MM.1S (cell line): ENCODE measurements at regions not wholly inside any gene's neighbourhood (a gene's known extent, or its start where the extent isn't known, plus 50 kb on each side); places are given as distances from the start of the nearest gene placed in this dataset.

ENCODE experiments used
- EZH2phosphoT487 ChIP-seq: fragments of 300-600 bp; sonication (generic); IDR thresholded peaks from 2 replicates; pipeline ENCODE4 v1.6.1; 2018; ENCODE audit warnings: antibody characterized with exemption, low read length
- TF ChIP-seq, protein P1 (sequence below): fragments of 300-600 bp; sonication (generic); IDR thresholded peaks from 2 replicates; pipeline ENCODE4 v1.5.1; 2016; ENCODE audit warnings: antibody characterized with exemption, low read length, mixed read lengths

DNA sequence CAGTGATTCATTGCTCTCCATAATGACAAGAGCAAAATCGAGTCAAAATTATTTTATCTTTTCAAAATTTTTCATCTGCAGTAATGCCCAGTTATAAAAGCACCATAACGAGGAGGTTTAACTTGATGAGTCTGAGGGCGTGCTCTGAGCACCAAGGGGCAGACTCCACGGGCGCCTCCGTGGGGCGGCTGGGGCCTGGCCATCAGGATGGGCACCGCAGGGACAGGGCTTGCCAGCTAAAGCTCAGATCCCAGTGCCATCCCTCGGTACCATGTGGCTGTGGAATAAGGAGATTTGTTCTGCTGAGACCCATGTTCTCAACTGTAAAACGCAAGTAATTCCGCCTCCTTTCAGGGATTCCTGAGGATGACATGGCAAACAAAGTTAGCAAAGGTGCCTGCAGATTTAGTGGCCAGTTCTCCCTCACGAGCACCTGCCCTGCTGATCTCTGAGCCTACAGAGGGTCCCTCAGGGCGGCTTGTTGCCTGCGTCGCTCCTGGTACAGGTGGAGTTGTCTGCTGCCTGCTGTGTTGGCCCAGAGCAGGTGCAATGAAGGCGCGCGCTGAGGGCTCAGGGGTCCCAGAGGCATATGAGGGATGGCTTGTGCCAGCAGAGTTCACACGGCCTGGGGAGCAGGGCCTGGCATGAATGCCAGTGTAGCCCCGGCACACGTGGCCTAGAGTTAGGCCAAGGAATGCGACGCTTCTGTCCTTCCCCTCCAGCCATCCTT, 584.4 kb downstream of the TCERG1L start:
- TF ChIP-seq, protein P1, sequence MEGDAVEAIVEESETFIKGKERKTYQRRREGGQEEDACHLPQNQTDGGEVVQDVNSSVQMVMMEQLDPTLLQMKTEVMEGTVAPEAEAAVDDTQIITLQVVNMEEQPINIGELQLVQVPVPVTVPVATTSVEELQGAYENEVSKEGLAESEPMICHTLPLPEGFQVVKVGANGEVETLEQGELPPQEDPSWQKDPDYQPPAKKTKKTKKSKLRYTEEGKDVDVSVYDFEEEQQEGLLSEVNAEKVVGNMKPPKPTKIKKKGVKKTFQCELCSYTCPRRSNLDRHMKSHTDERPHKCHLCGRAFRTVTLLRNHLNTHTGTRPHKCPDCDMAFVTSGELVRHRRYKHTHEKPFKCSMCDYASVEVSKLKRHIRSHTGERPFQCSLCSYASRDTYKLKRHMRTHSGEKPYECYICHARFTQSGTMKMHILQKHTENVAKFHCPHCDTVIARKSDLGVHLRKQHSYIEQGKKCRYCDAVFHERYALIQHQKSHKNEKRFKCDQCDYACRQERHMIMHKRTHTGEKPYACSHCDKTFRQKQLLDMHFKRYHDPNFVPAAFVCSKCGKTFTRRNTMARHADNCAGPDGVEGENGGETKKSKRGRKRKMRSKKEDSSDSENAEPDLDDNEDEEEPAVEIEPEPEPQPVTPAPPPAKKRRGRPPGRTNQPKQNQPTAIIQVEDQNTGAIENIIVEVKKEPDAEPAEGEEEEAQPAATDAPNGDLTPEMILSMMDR: no peak
- no peak for TF ChIP-seq EZH2phosphoT487
